Ovary (tissue), 3 donors: ENCODE measurements at regions not wholly inside any gene's neighbourhood (a gene's known extent, or its start where the extent isn't known, plus 50 kb on each side); places are given as distances from the start of the nearest gene placed in this dataset.

Source experiments
- EP300 ChIP-seq: sonication (generic); formaldehyde crosslinking; IDR thresholded peaks from one replicate; pipeline ENCODE4 v1.6.1; 2017; ENCODE audit warnings: antibody characterized with exemption
- POLR2A ChIP-seq: fragments of 450-650 bp; IDR thresholded peaks from one replicate; pipeline ENCODE4 v1.6.1; 2017; ENCODE audit warnings: antibody characterized with exemption, mild to moderate bottlenecking, moderate library complexity
- TF ChIP-seq, protein P1 (sequence below), 3 donors: fragments of 450-650 bp in 2 of 3; fragments of 200-600 bp in 1 of 3; IDR thresholded peaks; one replicate each; pipeline versions ENCODE4 v1.5.1 to v1.8.0; 2016 to 2022; ENCODE audit warnings: antibody characterized with exemption in 3 of 3, mild to moderate bottlenecking in 1 of 3
- donor health status: DM: no; HTN: no; CAD: no.

GRCh38 chr3:187571701-187572100, 98.5 kb downstream of the SST start:
- TF ChIP-seq POLR2A = no peak
- TF ChIP-seq, protein P1, sequence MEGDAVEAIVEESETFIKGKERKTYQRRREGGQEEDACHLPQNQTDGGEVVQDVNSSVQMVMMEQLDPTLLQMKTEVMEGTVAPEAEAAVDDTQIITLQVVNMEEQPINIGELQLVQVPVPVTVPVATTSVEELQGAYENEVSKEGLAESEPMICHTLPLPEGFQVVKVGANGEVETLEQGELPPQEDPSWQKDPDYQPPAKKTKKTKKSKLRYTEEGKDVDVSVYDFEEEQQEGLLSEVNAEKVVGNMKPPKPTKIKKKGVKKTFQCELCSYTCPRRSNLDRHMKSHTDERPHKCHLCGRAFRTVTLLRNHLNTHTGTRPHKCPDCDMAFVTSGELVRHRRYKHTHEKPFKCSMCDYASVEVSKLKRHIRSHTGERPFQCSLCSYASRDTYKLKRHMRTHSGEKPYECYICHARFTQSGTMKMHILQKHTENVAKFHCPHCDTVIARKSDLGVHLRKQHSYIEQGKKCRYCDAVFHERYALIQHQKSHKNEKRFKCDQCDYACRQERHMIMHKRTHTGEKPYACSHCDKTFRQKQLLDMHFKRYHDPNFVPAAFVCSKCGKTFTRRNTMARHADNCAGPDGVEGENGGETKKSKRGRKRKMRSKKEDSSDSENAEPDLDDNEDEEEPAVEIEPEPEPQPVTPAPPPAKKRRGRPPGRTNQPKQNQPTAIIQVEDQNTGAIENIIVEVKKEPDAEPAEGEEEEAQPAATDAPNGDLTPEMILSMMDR (IDR thresholded peaks at IDR 0.05) = no peak
- TF ChIP-seq EP300 = no peak
